ENCODE measurements at regions not wholly inside any gene's neighbourhood (a gene's known extent, or its start where the extent isn't known, plus 50 kb on each side); places are given as distances from the start of the nearest gene placed in this dataset.

- TF ChIP-seq FOSL2 (CRISPR knock-in tag; IDR thresholded peaks at IDR 0.05), result no peak
- no peak for TF ChIP-seq TEAD2 (CRISPR knock-in tag; IDR thresholded peaks at IDR 0.05)
- TF ChIP-seq MXD3 (CRISPR knock-in tag; IDR thresholded peaks at IDR 0.05), result no peak
- TF ChIP-seq BRD4 (CRISPR knock-in tag; IDR thresholded peaks at IDR 0.05), result no peak
- TF ChIP-seq EZH2 (conservative IDR thresholded peaks at IDR 0.05; ENCODE audit: low read depth, low read length), result no peak
- TF ChIP-seq ESRRA (CRISPR knock-in tag; IDR thresholded peaks at IDR 0.05; ENCODE audit: low read depth), result no peak
- no peak for TF ChIP-seq RARG (CRISPR knock-in tag; IDR thresholded peaks at IDR 0.05; ENCODE audit: low read depth)
- TF ChIP-seq REST (IDR thresholded peaks at IDR 0.05; ENCODE audit: borderline replicate concordance in 1 of 2, low read depth in 1 of 2, low read length in 2 of 2), result no peak
- TF ChIP-seq GABPA (IDR thresholded peaks at IDR 0.05; ENCODE audit: low read depth, low read length), result no peak
- TF ChIP-seq GABPA (CRISPR knock-in tag; IDR thresholded peaks at IDR 0.05; ENCODE audit: low read depth), result no peak
- TF ChIP-seq ZBTB33 (CRISPR knock-in tag; IDR thresholded peaks at IDR 0.05), result no peak
- TF ChIP-seq KDM4B (CRISPR knock-in tag; IDR thresholded peaks at IDR 0.05), result no peak
- TF ChIP-seq HHEX (CRISPR knock-in tag; IDR thresholded peaks at IDR 0.05), result no peak
Observed at GRCh38 chr1:109840011-109840629, 70.5 kb upstream of the CSF1 start.
